Upper lobe of left lung (tissue), 4 donors: ENCODE measurements at regions not wholly inside any gene's neighbourhood (a gene's known extent, or its start where the extent isn't known, plus 50 kb on each side); places are given as distances from the start of the nearest gene placed in this dataset.

Experiments used
- EP300 ChIP-seq, 4 donors: sonication (generic); formaldehyde crosslinking; IDR thresholded peaks; one replicate each; pipeline ENCODE4 v1.5.1; 2017; ENCODE audit warnings: antibody characterized with exemption in 4 of 4, control low read depth in 2 of 4
- POLR2A ChIP-seq, 4 donors: fragments of 450-650 bp; IDR thresholded peaks; one replicate each; pipeline ENCODE4 v1.5.1; 2016 to 2017; ENCODE audit warnings: antibody characterized with exemption in 4 of 4, mild to moderate bottlenecking in 2 of 4
- POLR2AphosphoS5 ChIP-seq, 2 donors: sonication (generic); formaldehyde crosslinking; IDR thresholded peaks; one replicate each; pipeline ENCODE4 v1.5.1; 2017; ENCODE audit warnings: antibody characterized with exemption in 2 of 2
- TF ChIP-seq, protein P1 (sequence below), 6 experiments: fragments of 450-650 bp in 4 of 6; fragments of 200-600 bp in 2 of 6; sonication (generic) in 2 of 6; IDR thresholded peaks; one replicate each; pipeline ENCODE4 v1.5.1; 2016 to 2019; ENCODE audit warnings: antibody characterized with exemption in 6 of 6

- TF ChIP-seq, protein P1, sequence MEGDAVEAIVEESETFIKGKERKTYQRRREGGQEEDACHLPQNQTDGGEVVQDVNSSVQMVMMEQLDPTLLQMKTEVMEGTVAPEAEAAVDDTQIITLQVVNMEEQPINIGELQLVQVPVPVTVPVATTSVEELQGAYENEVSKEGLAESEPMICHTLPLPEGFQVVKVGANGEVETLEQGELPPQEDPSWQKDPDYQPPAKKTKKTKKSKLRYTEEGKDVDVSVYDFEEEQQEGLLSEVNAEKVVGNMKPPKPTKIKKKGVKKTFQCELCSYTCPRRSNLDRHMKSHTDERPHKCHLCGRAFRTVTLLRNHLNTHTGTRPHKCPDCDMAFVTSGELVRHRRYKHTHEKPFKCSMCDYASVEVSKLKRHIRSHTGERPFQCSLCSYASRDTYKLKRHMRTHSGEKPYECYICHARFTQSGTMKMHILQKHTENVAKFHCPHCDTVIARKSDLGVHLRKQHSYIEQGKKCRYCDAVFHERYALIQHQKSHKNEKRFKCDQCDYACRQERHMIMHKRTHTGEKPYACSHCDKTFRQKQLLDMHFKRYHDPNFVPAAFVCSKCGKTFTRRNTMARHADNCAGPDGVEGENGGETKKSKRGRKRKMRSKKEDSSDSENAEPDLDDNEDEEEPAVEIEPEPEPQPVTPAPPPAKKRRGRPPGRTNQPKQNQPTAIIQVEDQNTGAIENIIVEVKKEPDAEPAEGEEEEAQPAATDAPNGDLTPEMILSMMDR (IDR thresholded peaks at IDR 0.05): no peak
- TF ChIP-seq POLR2A (IDR thresholded peaks at IDR 0.05) (no peak), POLR2AphosphoS5 (IDR thresholded peaks at IDR 0.05) (no peak), EP300 (IDR thresholded peaks at IDR 0.05) (no peak)
Measured at GRCh38 chr3:180335050-180335449, 266.9 kb upstream of the TTC14 start.
